A549 (cell line): ENCODE measurements at regions not wholly inside any gene's neighbourhood (a gene's known extent, or its start where the extent isn't known, plus 50 kb on each side); places are given as distances from the start of the nearest gene placed in this dataset.

ENCODE experiments used
- EHMT2 ChIP-seq: fragments of 200-600 bp; sonication (generic); IDR thresholded peaks from 2 replicates; pipeline ENCODE4 v1.6.1; 2016; ENCODE audit warnings: antibody characterized with exemption, low read depth, mild to moderate bottlenecking, moderate library complexity
- JUNB ChIP-seq: fragments of >200 bp; sonication (Bioruptor Twin); formaldehyde crosslinking; IDR thresholded peaks from 2 replicates; pipeline ENCODE4 v1.6.1; 2016
- POLR2A ChIP-seq: IDR thresholded peaks from 2 replicates; pipeline ENCODE4 v1.6.1; 2012; ENCODE audit warnings: mild to moderate bottlenecking, low read length
- TF ChIP-seq, protein P1 (sequence below): IDR thresholded peaks from 2 replicates; pipeline ENCODE4 v1.6.1; 2012
- TF ChIP-seq, protein P2 (sequence below): IDR thresholded peaks from 2 replicates; pipeline ENCODE4 v1.6.1; 2012; ENCODE audit warnings: low read depth, borderline replicate concordance
- TF ChIP-seq, protein P3 (sequence below): fragments of >200 bp; sonication (Bioruptor Twin); formaldehyde crosslinking; IDR thresholded peaks from 3 replicates; pipeline ENCODE4 v1.5.1; 2016
- TF ChIP-seq, protein P4 (sequence below): IDR thresholded peaks from 2 replicates; pipeline ENCODE4 v1.6.1; 2012

DNA sequence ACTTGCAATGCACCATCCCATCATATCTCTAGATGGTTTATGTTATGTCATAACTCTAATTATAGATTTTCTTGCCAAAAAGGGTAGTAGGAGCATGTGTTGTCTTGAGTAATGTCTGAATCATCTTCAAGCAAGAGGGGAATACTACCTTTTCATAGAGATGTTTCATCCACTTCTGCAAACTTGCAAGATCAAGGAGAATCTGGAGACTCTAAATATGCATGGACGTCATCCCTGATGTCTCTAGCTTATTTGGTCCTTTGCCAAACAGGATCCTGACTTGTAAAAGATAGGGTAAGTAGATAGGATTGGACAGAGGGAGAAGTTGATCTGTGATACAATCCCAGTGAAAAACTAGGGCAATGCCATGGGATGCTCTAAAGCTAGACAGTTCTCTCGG is 246.5 kb downstream of the DMRTA1 start:
- no peak for TF ChIP-seq POLR2A
- TF ChIP-seq, protein P1, sequence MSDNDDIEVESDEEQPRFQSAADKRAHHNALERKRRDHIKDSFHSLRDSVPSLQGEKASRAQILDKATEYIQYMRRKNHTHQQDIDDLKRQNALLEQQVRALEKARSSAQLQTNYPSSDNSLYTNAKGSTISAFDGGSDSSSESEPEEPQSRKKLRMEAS = no peak
- TF ChIP-seq, protein P2, sequence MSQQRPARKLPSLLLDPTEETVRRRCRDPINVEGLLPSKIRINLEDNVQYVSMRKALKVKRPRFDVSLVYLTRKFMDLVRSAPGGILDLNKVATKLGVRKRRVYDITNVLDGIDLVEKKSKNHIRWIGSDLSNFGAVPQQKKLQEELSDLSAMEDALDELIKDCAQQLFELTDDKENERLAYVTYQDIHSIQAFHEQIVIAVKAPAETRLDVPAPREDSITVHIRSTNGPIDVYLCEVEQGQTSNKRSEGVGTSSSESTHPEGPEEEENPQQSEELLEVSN = no peak
- TF ChIP-seq, protein P3, sequence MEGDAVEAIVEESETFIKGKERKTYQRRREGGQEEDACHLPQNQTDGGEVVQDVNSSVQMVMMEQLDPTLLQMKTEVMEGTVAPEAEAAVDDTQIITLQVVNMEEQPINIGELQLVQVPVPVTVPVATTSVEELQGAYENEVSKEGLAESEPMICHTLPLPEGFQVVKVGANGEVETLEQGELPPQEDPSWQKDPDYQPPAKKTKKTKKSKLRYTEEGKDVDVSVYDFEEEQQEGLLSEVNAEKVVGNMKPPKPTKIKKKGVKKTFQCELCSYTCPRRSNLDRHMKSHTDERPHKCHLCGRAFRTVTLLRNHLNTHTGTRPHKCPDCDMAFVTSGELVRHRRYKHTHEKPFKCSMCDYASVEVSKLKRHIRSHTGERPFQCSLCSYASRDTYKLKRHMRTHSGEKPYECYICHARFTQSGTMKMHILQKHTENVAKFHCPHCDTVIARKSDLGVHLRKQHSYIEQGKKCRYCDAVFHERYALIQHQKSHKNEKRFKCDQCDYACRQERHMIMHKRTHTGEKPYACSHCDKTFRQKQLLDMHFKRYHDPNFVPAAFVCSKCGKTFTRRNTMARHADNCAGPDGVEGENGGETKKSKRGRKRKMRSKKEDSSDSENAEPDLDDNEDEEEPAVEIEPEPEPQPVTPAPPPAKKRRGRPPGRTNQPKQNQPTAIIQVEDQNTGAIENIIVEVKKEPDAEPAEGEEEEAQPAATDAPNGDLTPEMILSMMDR = no peak
- TF ChIP-seq JUNB = no peak
- TF ChIP-seq, protein P4, sequence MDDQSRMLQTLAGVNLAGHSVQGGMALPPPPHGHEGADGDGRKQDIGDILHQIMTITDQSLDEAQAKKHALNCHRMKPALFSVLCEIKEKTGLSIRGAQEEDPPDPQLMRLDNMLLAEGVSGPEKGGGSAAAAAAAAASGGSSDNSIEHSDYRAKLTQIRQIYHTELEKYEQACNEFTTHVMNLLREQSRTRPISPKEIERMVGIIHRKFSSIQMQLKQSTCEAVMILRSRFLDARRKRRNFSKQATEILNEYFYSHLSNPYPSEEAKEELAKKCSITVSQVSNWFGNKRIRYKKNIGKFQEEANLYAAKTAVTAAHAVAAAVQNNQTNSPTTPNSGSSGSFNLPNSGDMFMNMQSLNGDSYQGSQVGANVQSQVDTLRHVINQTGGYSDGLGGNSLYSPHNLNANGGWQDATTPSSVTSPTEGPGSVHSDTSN = no peak
- no peak for TF ChIP-seq EHMT2
